ENCODE measurements at regions not wholly inside any gene's neighbourhood (a gene's known extent, or its start where the extent isn't known, plus 50 kb on each side); places are given as distances from the start of the nearest gene placed in this dataset.

GRCh38 chr12:66025477-66025876 lies 105.1 kb downstream of the LLPH start:
- H3K79me2 ChIP-seq (replicated peaks; ENCODE audit: insufficient read depth) = no peaks in the 10 kb centered on the region
- Mint-ChIP-seq H3K4me1 (peaks cover 3% of the 10 kb centered on the region; the same call in 1 of the 3 replicates), H3K27ac (no peak overlapping the region), H3K27me3 (ENCODE audit: insufficient read depth, low read depth, poor library complexity) (no peaks in the 10 kb centered on the region), H3K4me3 (no peak overlapping the region), H3K9me3 (no peaks in the 10 kb centered on the region), H3K36me3 (ENCODE audit: low read depth) (no peaks in the 10 kb centered on the region)
- no peaks in the 10 kb centered on the region for H3K27me3 ChIP-seq (ENCODE audit: insufficient read depth)
- H3K9me2 ChIP-seq (ENCODE audit: insufficient read depth) = no peaks in the 10 kb centered on the region
- H3K4me3 ChIP-seq = no peak overlapping the region
- no peaks in the 10 kb centered on the region for H3K4me1 ChIP-seq (ENCODE audit: insufficient read depth)
- no peaks in the 10 kb centered on the region for H4K20me1 ChIP-seq (replicated peaks; ENCODE audit: insufficient read depth)
- no peak for TF ChIP-seq ZNF114 (CRISPR knock-in tag; IDR thresholded peaks at IDR 0.05)
- no peak for TF ChIP-seq ZNF331 (CRISPR knock-in tag; IDR thresholded peaks at IDR 0.05; ENCODE audit: low read depth)
- no peak for TF ChIP-seq EZH2 (IDR thresholded peaks at IDR 0.05; ENCODE audit: low read depth, unreplicated experiment)
- no peak for DNase-seq (ENCODE audit: low spot score)
- H2AFZ ChIP-seq = no peak overlapping the region
- no peaks in the 10 kb centered on the region for H3F3A ChIP-seq (replicated peaks; ENCODE audit: low read depth)
- ATAC-seq = no peak
- H3K27ac ChIP-seq (ENCODE audit: low read depth) = no peak overlapping the region
- no peak overlapping the region for H3K4me2 ChIP-seq
- no peaks in the 10 kb centered on the region for H3K36me3 ChIP-seq (ENCODE audit: insufficient read depth)

- Mint-ChIP-seq H3K9me3 (no peaks in the 10 kb centered on the region), H3K27me3 (ENCODE audit: insufficient read depth, low read depth, poor library complexity) (no peaks in the 10 kb centered on the region), H3K4me3 (no peak overlapping the region), H3K27ac (no peak overlapping the region), H3K4me1 (peaks cover 3% of the 10 kb centered on the region; the same call in 1 of the 3 replicates), H3K36me3 (ENCODE audit: low read depth) (no peaks in the 10 kb centered on the region)
- Histone ChIP-seq H3K9me2 (ENCODE audit: insufficient read depth) (no peaks in the 10 kb centered on the region), H3K36me3 (ENCODE audit: insufficient read depth) (no peaks in the 10 kb centered on the region), H4K20me1 (replicated peaks; ENCODE audit: insufficient read depth) (no peaks in the 10 kb centered on the region), H3K4me2 (no peak overlapping the region), H3K27ac (ENCODE audit: low read depth) (no peak overlapping the region), H3F3A (replicated peaks; ENCODE audit: low read depth) (no peaks in the 10 kb centered on the region), H2AFZ (no peak overlapping the region), H3K79me2 (replicated peaks; ENCODE audit: insufficient read depth) (no peaks in the 10 kb centered on the region), H3K4me1 (ENCODE audit: insufficient read depth) (no peaks in the 10 kb centered on the region), H3K4me3 (no peak overlapping the region), H3K27me3 (ENCODE audit: insufficient read depth) (no peaks in the 10 kb centered on the region)
- DNase-seq (ENCODE audit: low spot score) (no peak), ATAC-seq (no peak)
- TF ChIP-seq ZNF331 (CRISPR knock-in tag; IDR thresholded peaks at IDR 0.05; ENCODE audit: low read depth) (no peak), STAT1 (IDR thresholded peaks at IDR 0.05; ENCODE audit: unreplicated experiment) (no peak), ZNF462 (CRISPR knock-in tag; IDR thresholded peaks at IDR 0.05) (no peak), CTCF (conservative IDR thresholded peaks at IDR 0.05; ENCODE audit: low read depth in 2 of 2) (no peak), POLR2AphosphoS5 (IDR thresholded peaks at IDR 0.05; ENCODE audit: low read depth) (no peak), CREB1 (CRISPR knock-in tag; IDR thresholded peaks at IDR 0.05; ENCODE audit: low read depth) (no peak), EZH2phosphoT487 (IDR thresholded peaks at IDR 0.05; ENCODE audit: unreplicated experiment) (no peak), ZNF114 (CRISPR knock-in tag; IDR thresholded peaks at IDR 0.05) (no peak), REST (IDR thresholded peaks at IDR 0.05; ENCODE audit: unreplicated experiment) (no peak)
Observed at GRCh38 chr12:66024949-66025348, 105.6 kb downstream of the LLPH start.

Measured in GM23338 (cell line).